Heart left ventricle (tissue), 13 donors: ENCODE measurements at regions not wholly inside any gene's neighbourhood (a gene's known extent, or its start where the extent isn't known, plus 50 kb on each side); places are given as distances from the start of the nearest gene placed in this dataset.

Source experiments
- POLR2A ChIP-seq, 2 donors: fragments of 450-650 bp; IDR thresholded peaks; one replicate each; pipeline ENCODE4 v1.6.1; 2017; ENCODE audit warnings: antibody characterized with exemption in 2 of 2, mild to moderate bottlenecking in 2 of 2, moderate library complexity in 2 of 2
- TF ChIP-seq, protein P1 (sequence below), 12 donors: fragments of 200-600 bp; sonication (generic) in 4 of 12; IDR thresholded peaks; one replicate each; pipeline versions ENCODE4 v1.5.0 to v1.8.0; 2018 to 2022; ENCODE audit warnings: antibody characterized with exemption in 12 of 12, mild to moderate bottlenecking in 5 of 12
- donor health status: ischemic (EF 13 %, LVEDD 7.1; RV severe dilation, severe dysfunction).
- donor health status: DM: no; HTN: yes; CAD: no.
- donor health status: DM: no; HTN: no; CAD: no.
- donor health status: ischemic (EF 25% LVEDD 6.9; RV normal size, moderate dysfunction).
- donor health status: ischemic (EF 25% LVEDD 5.7; RV mildly dilated, moderate dysfunction).
- donor health status: ischemic (EF 35%, LVEDD 5.7; RV mildly dilated, moderate dysfunction).
- donor health status: nonischemic (EF 11% LVEDD 7.7; RV severe dilation, severe dysfunction).
- donor health status: DM: yes; HTN: yes; CAD: no.
- donor health status: PGD.
- donor health status: ischemic (EF 29% LVEDD 5.4; RV normal size, mild dysfunction).
- donor health status: nonischemic (EF 23%, LVEDD 6.1; RV moderate dilation, normal function).

DNA sequence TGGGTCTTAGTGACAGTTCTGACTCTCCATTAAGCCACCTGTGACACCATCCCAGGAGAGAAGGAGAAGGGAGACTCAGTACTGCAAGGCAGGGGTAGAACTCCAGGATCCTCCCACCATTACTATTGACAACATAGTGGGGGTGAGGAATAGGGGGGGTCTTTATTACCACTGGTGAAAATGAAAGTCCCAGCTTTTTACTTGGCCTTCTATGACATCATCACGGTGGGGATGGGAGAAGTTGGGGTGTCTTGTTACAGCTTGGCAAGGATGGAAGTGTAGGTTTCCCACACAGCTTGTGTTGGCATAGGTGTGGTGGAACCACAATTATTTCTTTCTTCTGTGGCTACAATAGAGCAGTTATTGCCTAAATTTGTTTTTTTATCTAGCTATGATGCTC, 203.9 kb upstream of the DTNA start:
- TF ChIP-seq, protein P1, sequence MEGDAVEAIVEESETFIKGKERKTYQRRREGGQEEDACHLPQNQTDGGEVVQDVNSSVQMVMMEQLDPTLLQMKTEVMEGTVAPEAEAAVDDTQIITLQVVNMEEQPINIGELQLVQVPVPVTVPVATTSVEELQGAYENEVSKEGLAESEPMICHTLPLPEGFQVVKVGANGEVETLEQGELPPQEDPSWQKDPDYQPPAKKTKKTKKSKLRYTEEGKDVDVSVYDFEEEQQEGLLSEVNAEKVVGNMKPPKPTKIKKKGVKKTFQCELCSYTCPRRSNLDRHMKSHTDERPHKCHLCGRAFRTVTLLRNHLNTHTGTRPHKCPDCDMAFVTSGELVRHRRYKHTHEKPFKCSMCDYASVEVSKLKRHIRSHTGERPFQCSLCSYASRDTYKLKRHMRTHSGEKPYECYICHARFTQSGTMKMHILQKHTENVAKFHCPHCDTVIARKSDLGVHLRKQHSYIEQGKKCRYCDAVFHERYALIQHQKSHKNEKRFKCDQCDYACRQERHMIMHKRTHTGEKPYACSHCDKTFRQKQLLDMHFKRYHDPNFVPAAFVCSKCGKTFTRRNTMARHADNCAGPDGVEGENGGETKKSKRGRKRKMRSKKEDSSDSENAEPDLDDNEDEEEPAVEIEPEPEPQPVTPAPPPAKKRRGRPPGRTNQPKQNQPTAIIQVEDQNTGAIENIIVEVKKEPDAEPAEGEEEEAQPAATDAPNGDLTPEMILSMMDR (IDR thresholded peaks at IDR 0.05): no peak
- no peak for TF ChIP-seq POLR2A (IDR thresholded peaks at IDR 0.05)
